NCI-H748 treated with DMSO at 0.1 percent for 48 hours (cell line): ENCODE measurements at regions not wholly inside any gene's neighbourhood (a gene's known extent, or its start where the extent isn't known, plus 50 kb on each side); places are given as distances from the start of the nearest gene placed in this dataset.

Experiments used
- DNase-seq: peaks from one replicate; lab custom pipeline; 2025; lab: John Stamatoyannopoulos, UW

DNA sequence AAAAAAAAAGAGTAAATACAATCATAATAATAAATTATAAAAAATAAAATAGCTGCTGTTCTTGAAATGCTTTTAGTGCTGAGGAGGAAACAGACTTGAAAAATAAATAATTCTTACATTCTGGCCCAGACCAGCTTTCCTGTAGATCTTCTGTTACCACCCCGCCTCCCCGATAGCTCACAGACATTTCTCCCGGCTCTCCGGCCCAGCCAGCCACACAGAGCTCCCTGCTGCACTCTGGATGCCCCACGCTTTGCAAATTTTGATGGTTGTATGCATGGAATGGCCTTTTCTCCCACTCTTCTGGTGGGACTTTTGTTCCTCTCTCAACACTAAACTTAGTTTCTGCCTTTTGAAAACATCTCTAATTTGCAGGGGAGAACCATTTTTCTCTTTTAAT is 249.3 kb downstream of the ATP23 start:
- no peak for DNase-seq

DNA sequence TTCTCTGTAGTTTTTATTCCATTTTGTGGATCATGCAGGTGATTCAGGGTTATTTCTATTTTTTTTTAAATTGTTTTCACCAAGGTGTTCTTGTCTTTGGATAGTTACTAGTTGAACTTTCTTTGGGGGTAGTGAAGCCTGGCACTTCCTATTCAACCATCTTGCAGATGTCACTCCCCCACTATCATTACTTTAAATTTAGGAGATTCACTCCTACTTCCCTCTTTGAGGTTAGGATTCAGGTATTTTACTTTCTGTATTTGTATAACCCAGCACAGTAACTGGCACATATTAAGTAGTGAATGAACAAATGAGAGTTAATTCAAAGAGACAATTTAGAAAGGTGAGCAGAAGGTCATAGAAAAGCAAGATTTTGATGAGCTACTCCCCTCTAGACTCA is 255.6 kb downstream of the ATP23 start:
- no peak for DNase-seq

GRCh38 chr12:58202933-58203718 is 261.8 kb downstream of the ATP23 start:
- DNase-seq, result peak; percentile 64

DNA sequence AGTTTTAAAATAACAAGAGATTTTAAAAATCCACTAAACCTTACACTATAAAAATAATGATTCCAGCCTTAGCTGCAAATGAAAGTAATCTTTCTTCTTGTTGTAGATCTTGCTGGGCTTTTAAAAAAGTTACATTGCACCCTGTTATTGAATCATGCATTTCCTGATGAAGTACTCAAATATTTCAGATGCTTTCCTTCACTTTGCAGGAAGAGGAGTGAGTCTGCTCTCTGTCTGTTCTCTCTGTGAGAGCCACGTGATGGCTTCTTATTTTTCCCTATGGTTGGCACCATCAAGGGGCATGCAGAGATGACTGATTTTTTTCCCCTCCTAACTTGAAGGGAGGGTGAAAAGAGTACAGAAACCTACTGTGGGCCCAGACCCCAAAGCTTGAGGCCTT is 262.7 kb downstream of the ATP23 start:
- DNase-seq, result no peak

GRCh38 chr12:58206876-58207275 is 265.5 kb downstream of the ATP23 start:
- DNase-seq, result no peak

- no peak for DNase-seq
These were observed 269.8 kb downstream of the ATP23 start for GRCh38 chr12:58211211-58211610.

DNA sequence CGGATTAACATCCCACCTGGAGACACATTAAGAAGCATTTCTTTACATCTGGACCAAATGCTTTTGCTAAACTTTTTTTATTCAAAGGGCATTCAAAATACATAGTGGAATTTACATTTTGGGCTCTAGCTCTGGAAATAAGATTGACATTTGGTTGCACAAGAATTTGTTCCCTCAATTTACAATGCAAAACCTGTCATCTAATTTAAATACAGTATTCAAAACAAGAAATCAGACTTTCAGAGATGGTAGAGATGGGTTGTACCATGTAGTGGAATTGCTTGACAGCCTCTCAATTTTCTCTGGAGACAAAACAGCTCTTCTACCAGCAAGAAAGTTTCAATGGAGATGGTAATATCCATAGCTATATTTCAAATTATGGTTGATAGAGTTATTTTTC is 275.8 kb downstream of the ATP23 start:
- DNase-seq, result no peak

DNA sequence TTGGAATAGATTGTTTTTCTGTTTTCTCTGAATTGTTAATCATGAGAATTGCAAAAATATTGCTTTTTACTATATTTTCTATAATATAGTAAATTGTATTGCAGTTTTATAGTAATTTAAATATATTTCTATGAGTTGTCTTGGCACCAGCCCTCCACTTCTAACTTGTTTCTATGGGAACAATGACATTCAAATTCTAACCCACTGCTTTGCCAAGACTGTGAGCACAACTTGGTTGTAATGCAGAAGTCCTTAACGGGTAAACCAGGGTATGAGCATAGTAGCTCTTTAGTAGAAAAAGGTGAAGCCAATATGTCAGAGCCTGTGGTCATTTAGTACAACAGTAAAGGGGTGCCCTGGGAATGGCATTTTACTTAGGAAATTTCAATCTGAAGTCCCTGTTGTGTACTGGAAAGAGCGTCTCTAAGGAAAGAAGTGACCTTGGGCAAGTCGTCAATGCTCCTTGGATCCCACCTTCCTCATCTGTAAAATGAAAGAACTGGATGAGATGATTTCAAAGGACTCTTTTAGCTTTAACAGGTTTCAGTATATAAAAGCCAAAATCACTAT is 283.3 kb downstream of the ATP23 start:
- DNase-seq, result no peak

- DNase-seq, result no peak
These were observed 284.0 kb downstream of the ATP23 start for GRCh38 chr12:58225203-58225877.

DNA sequence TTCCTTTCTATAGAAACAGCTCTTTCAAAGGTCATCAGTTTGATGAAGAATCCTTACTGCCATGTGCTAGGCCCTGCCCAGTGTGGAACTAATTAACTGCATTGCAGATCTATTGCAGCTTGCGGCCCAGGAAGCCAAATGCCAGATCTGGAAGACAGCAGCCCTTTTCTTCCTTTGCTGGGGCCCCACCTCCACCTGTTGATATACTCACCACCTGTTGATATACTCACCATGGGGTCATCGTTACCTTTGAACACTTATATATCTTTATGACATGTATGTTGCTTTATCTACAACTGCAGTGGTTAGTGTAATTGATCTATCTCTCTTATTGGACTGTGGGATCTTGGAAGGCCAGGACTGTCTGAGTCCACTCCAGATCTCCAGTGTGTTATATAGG is 292.5 kb downstream of the ATP23 start:
- no peak for DNase-seq

DNA sequence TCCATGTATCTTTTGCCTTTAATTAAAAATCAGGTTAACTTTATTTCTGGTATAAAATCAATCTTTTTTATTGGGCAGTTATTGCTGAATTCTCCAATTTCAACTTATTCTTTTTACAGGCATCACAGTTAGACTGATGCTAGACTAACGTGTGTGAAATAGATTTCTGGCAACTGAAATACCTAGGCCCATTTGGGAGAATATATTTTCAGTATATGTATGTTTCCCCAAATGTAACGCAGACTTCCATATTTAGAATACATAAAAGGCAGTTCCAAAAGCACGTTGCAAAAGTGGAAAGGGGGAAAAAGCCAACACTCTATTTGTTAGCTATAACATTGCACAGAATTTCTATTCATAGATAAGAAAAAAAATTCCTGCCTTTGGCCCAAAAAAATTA is 297.0 kb downstream of the ATP23 start:
- no peak for DNase-seq

DNA sequence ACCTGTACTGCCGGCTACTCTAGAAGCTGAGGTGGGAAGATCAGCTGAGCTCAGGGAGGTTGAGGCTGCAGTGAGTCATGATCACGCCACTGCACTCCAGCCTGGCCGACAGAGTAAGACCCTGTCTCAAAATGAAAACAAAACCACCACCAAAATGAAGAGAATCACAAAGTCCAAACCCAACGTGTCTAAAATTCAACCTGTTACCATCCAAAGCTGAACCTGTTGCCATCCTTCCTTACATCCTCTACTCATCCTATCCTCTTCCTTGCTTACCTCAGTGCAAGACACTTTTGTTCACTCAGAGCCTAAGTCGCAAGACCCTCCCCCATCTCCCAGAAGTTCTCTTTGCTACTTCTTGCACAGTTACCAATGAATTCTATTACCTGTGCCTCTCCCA is 299.7 kb downstream of the ATP23 start:
- DNase-seq, result no peak

- DNase-seq, result no peak
These were observed 301.6 kb downstream of the ATP23 start for GRCh38 chr12:58242796-58243630.

GRCh38 chr12:58247633-58248032 is 306.3 kb downstream of the ATP23 start:
- DNase-seq, result no peak

- no peak for DNase-seq
These were observed 307.2 kb downstream of the ATP23 start for GRCh38 chr12:58248599-58248998.

GRCh38 chr12:58249610-58250009 is 308.2 kb downstream of the ATP23 start:
- DNase-seq, result no peak

GRCh38 chr12:58250077-58250476 is 308.7 kb downstream of the ATP23 start:
- DNase-seq, result no peak

DNA sequence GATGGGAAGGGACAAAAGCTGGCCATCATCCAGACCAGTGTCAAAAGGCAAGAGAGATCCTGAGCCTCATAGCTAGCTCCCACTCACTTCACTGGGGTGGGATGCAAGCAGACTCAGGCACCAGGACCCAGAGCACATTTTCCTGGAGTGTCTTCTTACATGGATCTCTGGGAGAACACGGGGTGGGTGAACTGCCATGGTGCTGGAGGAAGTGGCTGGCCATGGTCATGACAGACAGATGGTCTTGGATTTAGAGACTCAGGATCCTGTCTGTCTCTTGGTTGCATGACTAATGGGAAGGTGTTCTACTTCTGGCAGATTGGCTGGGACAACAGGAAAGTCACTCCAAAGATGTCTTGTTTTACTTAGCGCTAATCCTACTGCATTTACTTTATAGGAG is 311.5 kb downstream of the ATP23 start:
- no peak for DNase-seq

DNA sequence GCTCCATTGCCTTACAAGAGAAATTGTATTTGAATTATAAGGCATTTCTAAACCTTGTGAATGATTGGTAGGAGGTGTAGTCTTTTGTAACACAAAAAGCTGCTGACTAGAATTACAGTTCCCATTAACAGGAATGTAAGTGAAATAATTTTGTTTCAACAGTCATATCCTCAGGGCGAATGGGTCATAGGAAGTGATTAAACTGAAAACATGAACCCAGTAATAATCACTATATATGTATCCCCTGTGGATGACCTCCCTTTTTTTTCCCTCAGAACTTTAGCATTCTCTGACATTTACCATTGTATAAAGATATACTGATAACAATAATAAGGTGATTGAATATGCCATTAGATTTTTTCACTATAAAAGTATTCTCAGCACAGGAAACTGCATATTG is 312.3 kb downstream of the ATP23 start:
- no peak for DNase-seq

DNA sequence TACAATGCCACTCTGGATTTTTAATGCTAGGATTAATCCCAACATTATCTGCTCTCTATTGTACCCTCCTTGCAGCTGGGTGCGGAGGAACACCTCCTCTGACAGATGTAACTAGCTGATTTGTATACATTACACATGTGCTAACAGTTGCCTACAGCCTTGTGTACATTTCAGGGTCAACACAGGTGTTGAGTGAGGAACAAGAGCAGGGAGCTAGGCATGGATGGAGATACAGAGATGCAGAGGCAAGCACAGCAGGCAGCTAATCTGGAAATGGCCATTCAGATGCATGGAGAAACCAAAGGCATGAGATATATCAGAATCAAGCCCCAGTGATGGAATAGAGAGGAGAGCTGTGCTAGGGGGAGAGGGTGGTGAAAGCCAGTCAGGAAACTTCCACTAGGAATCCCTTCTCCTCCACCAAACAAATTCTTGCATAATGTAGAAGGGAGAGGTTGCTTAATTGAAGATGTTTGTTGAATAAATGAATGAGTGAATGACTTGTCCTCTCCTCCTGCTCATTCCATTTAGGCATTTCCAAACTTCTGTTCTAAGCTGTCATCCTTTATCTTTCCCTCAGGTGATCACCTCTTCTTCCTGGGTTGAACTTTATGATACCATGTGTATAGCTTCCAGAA is 313.2 kb downstream of the ATP23 start:
- no peak for DNase-seq

DNA sequence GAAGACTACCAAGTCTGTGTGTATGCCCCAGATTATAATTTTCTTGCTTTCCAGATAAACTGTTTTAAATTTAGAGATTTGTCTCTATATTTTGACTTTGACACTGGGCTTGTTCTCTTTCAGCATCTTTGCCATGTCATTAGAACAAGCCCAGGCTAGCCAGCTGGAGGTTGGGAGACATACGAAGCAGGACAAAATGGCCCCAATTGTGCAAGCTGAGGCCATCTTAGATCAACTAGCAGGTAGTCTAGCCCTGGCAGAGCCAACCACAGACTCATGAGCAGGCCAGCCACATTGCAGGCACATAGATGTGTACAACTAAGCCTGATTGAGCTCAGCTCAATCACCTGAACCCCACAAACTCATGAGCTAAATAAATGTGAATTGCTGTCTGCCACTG is 321.4 kb downstream of the ATP23 start:
- DNase-seq, result no peak

- DNase-seq, result no peak
These were observed 322.4 kb downstream of the ATP23 start for GRCh38 chr12:58263816-58264215.
